IPS-18c (cell line): ENCODE measurements at regions not wholly inside any gene's neighbourhood (a gene's known extent, or its start where the extent isn't known, plus 50 kb on each side); places are given as distances from the start of the nearest gene placed in this dataset.

Experiments
- H3K4me3 ChIP-seq: 2 replicates; pipeline ENCODE4 v1.7.0; 2013; ENCODE audit warnings: low read depth, mild to moderate bottlenecking, low read length, moderate library complexity; ENCODE audit not compliant: insufficient read depth
- H3K9me3 ChIP-seq: one replicate; pipeline ENCODE4 v1.6.1; 2013; ENCODE audit warnings: mild to moderate bottlenecking, low read length, moderate library complexity; ENCODE audit not compliant: control insufficient read depth, insufficient read depth

DNA sequence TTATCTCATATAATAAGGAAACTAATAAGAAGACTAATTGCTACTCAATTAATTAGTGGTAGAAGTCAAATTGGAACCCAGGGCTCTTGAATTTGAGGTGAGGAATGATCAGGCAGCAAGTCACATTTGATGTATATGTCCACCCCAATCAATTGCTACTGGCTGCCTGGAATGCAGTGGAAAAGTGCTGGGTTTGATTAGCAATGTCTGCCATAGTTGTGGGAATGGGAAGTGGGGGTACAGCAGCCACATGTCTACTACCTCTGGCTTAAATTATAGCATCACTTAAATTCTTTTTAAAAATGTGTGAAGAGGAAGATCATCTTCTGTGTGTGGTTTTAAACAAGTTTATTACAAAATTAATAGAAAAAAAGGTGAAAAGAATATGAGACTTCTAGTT, 50.8 kb upstream of the NAV2 start:
- Histone ChIP-seq H3K9me3 (no peaks in the 10 kb centered on the region), H3K4me3 (no peak overlapping the region)

DNA sequence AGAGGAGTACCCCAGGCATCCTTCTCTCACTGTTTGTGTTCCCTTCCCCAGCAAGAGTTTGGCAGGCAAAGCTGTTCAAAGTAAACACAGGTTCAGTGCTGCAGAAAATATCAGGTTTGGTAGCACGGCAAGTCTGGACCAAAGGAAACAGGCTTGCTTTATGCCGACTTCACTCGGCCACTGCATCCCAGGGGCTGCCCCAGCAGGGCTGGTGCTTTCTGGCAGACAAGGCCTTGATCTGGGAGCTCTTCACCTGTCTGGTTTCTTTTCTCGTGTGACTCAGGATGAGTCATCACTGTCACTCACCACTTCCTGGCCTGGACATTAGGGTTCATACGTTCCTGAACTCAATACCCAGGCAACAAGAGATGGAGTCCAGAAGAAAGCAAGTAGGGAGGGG, 52.6 kb upstream of the NAV2 start:
- Histone ChIP-seq H3K9me3 (no peaks in the 10 kb centered on the region), H3K4me3 (no peak overlapping the region)

DNA sequence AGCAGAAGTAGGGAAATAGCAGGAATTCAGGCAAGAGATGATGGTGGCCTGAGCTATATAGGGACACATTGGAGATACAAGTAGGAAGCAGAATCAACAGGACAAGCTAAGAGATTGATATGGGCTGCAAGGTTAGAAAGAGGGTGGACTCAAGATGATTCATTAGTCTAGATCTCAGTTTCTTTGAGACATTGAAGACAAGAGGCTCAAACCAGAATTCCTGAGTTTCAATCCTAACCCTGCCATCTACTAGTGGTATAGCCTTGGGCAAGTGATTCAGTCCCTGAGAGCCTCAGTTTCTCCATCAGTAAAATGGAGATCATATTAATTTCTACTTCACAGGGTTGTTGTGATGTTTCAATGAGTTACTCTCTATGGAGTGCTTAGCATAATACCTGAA, 53.1 kb upstream of the NAV2 start:
- H3K4me3 ChIP-seq, result no peak overlapping the region
- H3K9me3 ChIP-seq, result no peaks in the 10 kb centered on the region

DNA sequence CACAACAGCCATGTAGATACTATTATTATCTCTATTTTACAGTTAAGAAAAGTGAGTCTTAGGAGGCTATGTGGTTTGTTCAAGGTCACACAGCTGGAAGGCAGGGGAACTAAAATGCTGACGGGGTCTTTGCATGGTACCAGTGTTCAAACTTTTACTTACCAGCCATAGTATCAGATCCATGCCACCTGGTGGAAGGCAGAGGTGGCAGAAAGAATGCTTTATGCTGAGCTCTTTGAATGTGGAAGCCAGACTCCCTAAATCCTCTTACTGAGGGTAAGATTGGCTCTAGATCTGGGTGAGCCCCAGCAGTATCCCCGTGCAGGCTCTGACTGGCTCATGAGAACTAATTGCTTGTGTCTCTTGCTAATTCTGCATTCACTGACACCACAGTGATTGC, 54.3 kb upstream of the NAV2 start:
- H3K9me3 ChIP-seq, result no peaks in the 10 kb centered on the region
- no peak overlapping the region for H3K4me3 ChIP-seq

DNA sequence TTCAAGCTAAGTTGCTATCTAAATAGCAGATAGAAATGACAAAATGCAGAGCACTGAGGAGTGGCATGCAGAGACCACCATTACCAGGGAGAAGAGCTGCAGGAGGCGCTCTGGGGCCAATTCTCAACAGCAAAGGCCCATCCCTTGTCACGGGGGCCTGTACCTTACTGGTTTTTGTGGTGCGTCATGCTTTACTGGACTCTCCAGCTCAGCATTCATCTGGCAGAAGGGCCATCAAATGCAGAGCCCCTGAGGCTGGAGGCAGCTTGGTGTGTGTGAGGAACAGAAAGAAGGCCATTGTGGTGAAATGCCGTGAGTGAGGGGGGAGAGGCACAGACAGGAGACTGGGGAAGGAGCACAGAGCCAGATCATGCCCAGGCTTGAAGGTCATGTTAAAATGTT, 56.5 kb upstream of the NAV2 start:
- Histone ChIP-seq H3K9me3 (no peaks in the 10 kb centered on the region), H3K4me3 (no peak overlapping the region)

DNA sequence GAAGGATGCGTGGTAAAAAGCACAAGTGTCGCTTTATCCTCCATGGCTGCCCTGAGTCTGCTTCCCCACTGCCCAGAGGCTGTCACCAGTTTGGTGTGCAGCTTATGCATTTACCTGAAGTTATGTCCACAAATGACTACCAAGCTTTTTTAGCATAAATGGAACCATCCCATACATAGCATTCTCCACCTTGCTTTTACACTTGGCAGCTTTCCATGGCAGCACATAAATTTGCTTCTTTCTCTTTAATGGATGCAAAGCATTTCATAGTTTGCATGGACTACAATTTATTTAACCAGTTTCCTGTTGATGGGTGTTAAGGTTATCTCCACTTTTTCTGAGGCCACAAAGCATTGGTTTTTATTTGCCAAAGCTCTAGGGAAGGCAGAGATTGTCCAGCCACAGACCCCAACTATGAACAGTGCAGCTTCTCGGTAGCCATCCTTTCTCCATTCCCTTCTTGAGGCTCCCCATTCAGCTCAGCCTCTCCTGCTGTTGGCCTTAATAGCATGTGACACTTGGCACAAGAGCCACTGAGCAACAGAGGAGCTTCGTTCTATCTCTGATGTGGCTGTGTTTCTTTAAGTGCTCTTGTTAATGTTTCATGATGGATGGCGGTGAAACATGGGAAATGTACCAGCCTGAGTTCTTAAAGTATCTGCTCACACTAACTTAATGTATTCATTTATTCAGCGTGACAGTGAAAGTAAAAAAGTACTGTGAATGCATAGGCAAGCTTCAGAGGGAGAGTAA, 59.8 kb upstream of the NAV2 start:
- Histone ChIP-seq H3K9me3 (no peaks in the 10 kb centered on the region), H3K4me3 (no peak overlapping the region)

DNA sequence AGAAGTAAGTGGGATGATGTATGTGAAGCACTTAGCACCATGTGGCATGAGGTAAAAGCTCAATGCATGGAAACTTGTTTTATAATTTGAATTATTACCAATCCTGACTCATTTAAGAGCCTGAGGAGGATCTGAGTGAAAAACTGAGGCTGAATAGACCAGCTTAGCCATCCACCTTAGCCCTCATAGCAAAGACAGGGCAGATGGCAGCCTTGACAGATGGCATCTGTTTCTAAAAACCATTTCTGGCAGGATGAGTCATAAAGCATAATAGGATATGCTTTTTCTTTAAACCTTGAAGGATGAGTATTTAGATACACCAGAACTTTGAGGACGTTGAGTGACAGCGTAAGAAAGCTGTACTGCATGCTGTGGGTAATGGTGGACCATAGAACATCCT, 61.0 kb upstream of the NAV2 start:
- no peaks in the 10 kb centered on the region for H3K9me3 ChIP-seq

DNA sequence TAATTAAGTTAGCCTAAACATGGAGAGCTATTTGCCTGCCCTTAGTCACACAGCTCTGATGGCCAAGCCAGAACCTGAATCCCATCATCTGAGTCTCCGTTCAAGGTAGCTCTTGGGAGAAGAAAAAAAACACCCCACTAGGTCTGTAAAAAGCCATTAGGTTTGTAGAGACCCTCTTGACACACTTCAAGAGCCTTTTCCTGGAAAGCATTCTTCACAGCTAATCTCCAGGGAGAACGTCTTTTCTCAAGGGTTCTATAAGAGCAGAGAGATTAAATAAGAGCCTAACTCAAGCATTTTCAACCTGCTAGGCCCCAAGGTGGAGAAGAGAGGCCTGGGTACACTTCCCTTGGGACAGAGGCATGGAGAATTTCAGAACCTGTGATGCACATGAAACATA, 61.6 kb upstream of the NAV2 start:
- no peak overlapping the region for H3K4me3 ChIP-seq

More for the DNA sequence above, 61.0 kb upstream of the NAV2 start:
- H3K4me3 ChIP-seq, result no peak overlapping the region

DNA sequence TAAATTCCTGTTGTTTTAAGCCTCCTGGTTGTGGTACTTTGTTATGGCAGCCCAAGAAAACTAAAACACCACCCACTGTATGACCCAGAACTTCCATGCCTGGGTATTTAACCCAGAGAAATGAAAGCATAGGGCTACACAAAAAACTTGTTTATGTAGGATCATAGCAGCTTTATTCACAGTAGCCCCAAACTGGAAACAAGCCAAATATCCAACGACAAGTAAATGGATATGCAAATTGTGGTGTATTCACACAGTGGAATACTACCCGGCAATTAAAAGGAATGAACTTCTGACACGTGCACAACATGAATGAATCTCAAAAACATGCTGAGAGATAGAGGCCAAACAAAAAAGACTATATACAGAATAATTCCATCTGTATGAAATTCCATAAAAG, 62.2 kb upstream of the NAV2 start:
- Histone ChIP-seq H3K4me3 (no peak overlapping the region), H3K9me3 (no peaks in the 10 kb centered on the region)

More for the DNA sequence above, 61.6 kb upstream of the NAV2 start:
- H3K9me3 ChIP-seq, result no peaks in the 10 kb centered on the region

DNA sequence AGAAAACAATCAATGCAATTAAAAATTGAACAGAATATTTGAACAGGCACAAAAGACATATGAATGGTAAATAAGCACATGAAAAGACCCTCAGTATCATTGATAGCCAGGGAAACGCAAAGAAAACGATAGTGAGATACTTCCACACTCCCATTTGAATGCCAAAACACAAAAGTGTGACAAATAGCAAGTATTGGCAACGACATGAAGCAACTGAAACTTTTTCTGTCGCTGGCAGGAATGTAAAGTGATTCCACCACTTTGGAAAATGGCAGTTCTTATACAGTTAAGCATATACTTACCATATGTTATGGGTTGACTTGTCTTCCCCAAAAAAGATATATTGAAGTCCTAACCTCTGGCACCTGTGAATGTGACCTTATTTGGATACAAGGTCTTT, 62.9 kb upstream of the NAV2 start:
- H3K4me3 ChIP-seq, result no peak overlapping the region
- H3K9me3 ChIP-seq, result no peaks in the 10 kb centered on the region

DNA sequence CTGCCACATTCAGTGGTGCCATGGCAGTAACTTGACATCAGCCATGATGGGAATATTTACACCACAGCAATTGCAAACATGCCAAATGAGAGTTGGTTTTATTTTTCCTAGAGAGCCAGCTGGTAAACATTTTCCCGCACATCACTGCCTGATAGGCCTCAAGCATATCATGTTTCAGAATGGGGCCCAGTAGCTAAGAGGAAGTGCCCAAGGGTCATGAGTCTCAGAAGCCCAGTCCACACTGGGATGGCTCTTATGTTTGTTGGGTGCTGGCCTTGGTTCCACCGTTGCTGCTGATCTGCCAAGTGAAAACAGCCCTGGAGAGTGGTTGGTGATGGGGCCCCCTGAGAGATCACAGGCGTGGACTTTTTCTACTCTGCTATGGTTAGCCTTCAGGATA, 64.3 kb upstream of the NAV2 start:
- H3K4me3 ChIP-seq, result no peak overlapping the region
- H3K9me3 ChIP-seq, result no peaks in the 10 kb centered on the region

DNA sequence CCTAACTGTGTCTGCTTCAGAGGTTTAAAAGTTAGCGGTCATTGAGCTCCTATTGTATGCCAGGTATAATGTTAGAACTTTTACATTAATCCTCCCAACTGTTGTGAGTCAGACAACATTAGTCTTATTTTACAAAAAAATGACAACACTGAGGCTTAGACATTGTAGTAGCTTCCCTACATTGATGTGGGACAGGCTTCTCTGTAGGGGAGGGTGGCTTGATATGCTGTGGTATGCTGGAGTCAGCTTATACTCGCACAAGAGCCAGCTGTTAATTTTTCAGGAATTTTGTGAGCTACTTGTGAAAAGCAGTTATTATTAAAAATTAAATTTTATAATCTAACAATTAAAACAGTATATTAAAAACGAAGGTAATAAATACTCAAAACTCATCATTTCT, 64.8 kb upstream of the NAV2 start:
- Histone ChIP-seq H3K4me3 (no peak overlapping the region), H3K9me3 (no peaks in the 10 kb centered on the region)

DNA sequence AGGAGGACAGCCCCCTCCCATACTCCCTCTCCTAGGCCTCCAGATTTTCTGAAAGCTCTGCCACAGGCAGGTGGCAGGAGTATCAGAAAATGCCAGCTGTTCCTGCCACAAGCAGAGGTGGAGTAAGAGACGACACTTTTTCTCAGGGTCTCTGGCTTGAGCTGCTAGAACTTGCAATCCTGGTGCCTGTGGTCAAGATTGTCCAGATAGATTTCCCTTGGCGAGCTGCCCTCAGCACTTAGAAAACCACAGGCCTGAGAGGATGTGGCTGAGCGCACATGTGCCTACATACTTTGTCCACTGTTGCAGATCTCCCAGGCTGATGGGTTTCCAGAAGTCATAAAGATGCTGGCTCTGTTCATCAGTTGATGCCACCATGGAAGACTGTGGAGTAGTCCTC, 65.7 kb upstream of the NAV2 start:
- H3K9me3 ChIP-seq, result no peaks in the 10 kb centered on the region
- no peak overlapping the region for H3K4me3 ChIP-seq

DNA sequence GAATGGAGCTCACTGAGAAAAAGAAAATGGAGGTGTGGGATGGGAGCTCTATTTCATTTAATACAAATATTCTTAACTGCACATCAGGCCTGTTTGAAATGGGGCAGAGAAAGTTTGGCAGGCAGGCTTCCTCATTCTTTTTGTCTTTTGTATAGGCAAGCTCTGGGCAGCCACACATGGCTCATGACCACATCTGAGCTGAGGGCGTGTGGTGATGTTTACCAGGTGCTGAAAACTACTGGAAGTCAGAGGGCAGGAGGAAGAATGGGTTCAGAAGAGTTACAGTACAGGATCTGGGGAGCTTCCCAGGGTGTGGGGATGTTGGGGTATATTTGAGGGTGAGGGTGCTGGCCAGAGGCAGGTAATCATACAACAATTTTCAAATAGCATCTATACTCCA, 66.3 kb upstream of the NAV2 start:
- no peaks in the 10 kb centered on the region for H3K9me3 ChIP-seq
- no peak overlapping the region for H3K4me3 ChIP-seq

DNA sequence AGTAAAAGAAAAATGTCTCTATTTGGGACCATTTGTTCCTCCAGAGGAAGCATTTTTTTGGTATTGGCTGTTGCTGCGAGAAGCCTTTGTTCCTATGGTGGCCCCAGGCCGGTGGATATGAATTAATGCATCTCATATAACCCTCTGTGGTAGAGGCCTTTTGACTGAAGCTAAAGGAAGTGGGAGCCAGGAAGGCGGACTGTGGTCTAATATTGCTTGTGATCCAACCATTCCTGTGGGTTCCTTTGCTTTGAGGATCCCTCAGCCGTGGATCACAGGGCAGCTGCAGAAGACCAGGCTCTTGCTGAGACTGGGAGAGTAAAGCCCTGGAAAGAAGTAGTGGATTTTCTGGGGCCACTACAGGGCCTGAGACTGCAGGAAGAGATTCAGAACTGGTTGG, 68.3 kb upstream of the NAV2 start:
- H3K4me3 ChIP-seq, result no peak overlapping the region
- no peaks in the 10 kb centered on the region for H3K9me3 ChIP-seq

DNA sequence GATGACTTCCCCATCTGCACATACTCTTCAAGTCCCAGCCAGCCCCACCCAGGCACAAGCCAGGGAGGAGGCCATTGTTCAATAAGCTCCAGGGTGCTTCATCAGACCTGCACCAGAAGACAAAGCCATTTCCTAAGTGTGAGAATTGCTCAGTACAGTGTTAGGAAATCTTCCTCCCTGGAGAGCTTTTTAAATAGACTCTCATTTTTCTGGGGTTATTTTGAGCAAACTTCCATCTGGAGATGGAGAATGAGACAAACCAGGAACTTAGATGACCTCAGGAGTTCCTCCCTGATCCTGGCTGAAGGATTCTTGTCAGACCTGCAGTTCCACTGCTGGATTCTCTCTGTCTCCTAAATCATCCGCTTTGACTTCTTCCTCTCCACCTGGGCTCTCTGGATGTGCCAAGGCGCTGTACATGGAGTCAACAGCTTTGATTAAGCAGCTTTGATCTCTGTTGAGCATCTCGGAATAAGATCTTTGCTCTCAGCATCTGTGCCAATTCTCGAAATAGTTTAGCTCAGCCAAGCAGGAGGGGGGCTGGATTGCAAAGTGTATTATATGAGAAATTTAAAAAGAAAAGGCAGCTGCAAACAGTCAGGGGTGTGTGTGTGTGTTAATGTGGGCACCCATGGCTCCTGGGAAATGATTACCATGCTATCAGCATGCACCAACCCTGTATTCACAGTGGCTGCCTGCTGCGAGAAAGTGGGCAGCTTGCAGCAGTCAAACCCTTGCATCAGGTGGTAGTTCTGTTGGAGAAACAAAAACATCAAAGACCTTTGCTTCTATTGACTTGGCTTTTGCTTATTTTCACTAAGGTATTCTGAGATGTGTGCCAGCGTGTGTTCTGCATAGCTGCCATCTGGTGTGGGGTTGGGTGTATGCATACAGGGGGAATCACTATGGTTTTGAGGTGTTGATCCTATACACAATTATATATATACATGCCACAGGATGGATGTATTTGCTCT, 70.2 kb upstream of the NAV2 start:
- no peak overlapping the region for H3K4me3 ChIP-seq
- no peaks in the 10 kb centered on the region for H3K9me3 ChIP-seq

DNA sequence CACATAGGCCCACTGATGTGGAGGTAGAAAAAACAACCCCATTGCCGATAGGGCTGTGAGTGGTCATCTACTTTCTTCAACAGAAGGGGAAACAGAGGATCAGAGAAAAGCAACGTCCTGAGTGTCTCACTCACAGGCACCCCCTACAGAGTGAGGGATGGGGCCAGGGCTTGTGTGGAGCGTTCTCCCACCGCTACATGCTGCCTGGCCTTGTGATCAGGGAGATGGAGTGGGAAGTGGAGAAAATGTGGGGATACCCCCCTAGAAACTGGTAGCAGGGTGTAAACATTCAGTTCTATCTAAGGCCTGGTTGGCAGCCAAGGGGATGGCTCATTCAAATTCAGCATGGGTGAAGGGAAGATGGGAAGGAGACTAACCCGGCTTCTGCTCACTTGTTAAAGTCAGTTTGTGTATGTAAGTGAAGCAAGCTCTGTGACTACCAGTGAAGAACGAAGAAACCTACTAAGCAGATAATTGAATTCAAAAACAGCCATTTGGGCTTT, 73.0 kb upstream of the NAV2 start:
- Histone ChIP-seq H3K9me3 (peaks cover under 1% of the 10 kb centered on the region), H3K4me3 (no peak overlapping the region)

DNA sequence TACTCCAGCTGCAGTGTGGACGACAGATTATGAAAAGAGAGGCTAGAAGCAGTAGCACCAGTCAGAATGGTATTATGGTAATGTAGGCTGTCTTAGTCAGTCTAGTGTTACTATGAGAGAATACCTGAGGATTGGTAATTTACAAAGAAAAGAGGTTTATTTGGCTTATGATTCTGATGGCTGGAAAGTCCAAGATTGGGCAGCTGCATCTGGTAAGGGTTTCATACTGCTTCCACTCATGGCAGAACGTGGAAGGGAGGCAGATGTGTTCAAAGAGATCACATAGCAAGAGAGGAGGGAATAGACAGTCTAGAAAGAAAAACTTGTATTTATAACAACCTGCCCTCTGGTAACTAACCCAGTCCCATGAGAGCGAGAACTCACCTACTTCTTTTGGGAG, 77.3 kb upstream of the NAV2 start:
- Histone ChIP-seq H3K4me3 (no peak overlapping the region), H3K9me3 (peaks cover 2% of the 10 kb centered on the region)
